Keratinocyte (primary cell): ENCODE measurements at regions not wholly inside any gene's neighbourhood (a gene's known extent, or its start where the extent isn't known, plus 50 kb on each side); places are given as distances from the start of the nearest gene placed in this dataset.

Source experiments
- DNase-seq: peaks from one replicate; pipeline ENCODE4 v3.0.0-alpha.2; 2011; ENCODE audit warnings: low read depth, missing footprints, low spot score
- FAIRE-seq: peaks from 2 replicates; lab custom pipeline; 2011; peaks lifted over from hg19 to GRCh38; lab: Jason Lieb, UNC
- H2AFZ ChIP-seq: 2 replicates; pipeline ENCODE4 v1.6.0; 2012; ENCODE audit warnings: low read length, control low read depth, inconsistent platforms; ENCODE audit not compliant: control insufficient read depth
- H3K27ac ChIP-seq: 2 replicates; pipeline ENCODE4 v1.5.1; 2011; ENCODE audit warnings: low read length; ENCODE audit not compliant: control insufficient read depth, insufficient read depth
- H3K27me3 ChIP-seq: 3 replicates; pipeline ENCODE4 v1.6.0; 2011; ENCODE audit warnings: low read length; ENCODE audit not compliant: control insufficient read depth, insufficient read depth; ENCODE audit errors: extremely low read depth
- H3K36me3 ChIP-seq, 2 experiments: 2 replicates in 1 of 2; 3 replicates in 1 of 2; pipeline ENCODE4 v1.5.1; 2011; ENCODE audit warnings: low read length in 2 of 2, mild to moderate bottlenecking in 1 of 2; ENCODE audit not compliant: control insufficient read depth in 2 of 2, insufficient read depth in 2 of 2; ENCODE audit errors: extremely low read depth in 1 of 2
- H3K4me1 ChIP-seq: 3 replicates; pipeline ENCODE4 v1.5.1; 2011; ENCODE audit warnings: low read length; ENCODE audit not compliant: control insufficient read depth, insufficient read depth; ENCODE audit errors: extremely low read depth
- H3K4me2 ChIP-seq: 3 replicates; pipeline ENCODE4 v1.6.0; 2011; ENCODE audit warnings: low read depth, low read length; ENCODE audit not compliant: control insufficient read depth, insufficient read depth; ENCODE audit errors: extremely low read depth
- H3K4me3 ChIP-seq, 3 experiments: fragments of 200-600 bp in 1 of 3; sonication (generic) in 1 of 3; 2 replicates in 2 of 3; 3 replicates in 1 of 3; pipeline ENCODE4 v1.5.1; 2011 to 2016; ENCODE audit warnings: low read length in 3 of 3, mild to moderate bottlenecking in 3 of 3, control low read depth in 2 of 3, inconsistent platforms in 1 of 3, low read depth in 1 of 3, mixed read lengths in 1 of 3, mixed run types in 1 of 3, moderate library complexity in 1 of 3; ENCODE audit not compliant: control insufficient read depth in 2 of 3, insufficient read depth in 2 of 3; ENCODE audit errors: extremely low read depth in 1 of 3
- H3K79me2 ChIP-seq: 2 replicates; pipeline ENCODE4 v1.6.0; 2012; ENCODE audit warnings: low read length; ENCODE audit not compliant: control insufficient read depth, insufficient read depth
- H3K9ac ChIP-seq: 3 replicates; pipeline ENCODE4 v1.6.0; 2011; ENCODE audit warnings: low read length; ENCODE audit not compliant: control insufficient read depth, insufficient read depth; ENCODE audit errors: extremely low read depth
- H3K9me1 ChIP-seq: 3 replicates; pipeline ENCODE4 v1.6.0; 2011; ENCODE audit warnings: low read length; ENCODE audit not compliant: control insufficient read depth, insufficient read depth; ENCODE audit errors: extremely low read depth
- H3K9me3 ChIP-seq: 2 replicates; pipeline ENCODE4 v1.5.1; 2012; ENCODE audit warnings: low read depth, low read length; ENCODE audit not compliant: control insufficient read depth
- H4K20me1 ChIP-seq: 3 replicates; pipeline ENCODE4 v1.6.0; 2011; ENCODE audit warnings: low read length; ENCODE audit not compliant: control insufficient read depth, insufficient read depth; ENCODE audit errors: extremely low read depth
- CTCF ChIP-seq, 3 experiments: IDR thresholded peaks in 1 of 3; conservative IDR thresholded peaks in 1 of 3; optimal IDR thresholded peaks in 1 of 3; 2 replicates in 2 of 3; 3 replicates in 1 of 3; pipeline versions ENCODE3 to v1.5.1; 2011; ENCODE audit warnings: low read length in 3 of 3, mild to moderate bottlenecking in 3 of 3, moderate library complexity in 2 of 3, control low read depth in 1 of 3, inconsistent platforms in 1 of 3; ENCODE audit not compliant: insufficient read depth in 2 of 3; ENCODE audit errors: extremely low read depth in 1 of 3
- EZH2 ChIP-seq: IDR thresholded peaks from one replicate; pipeline ENCODE4 v1.6.1; 2012; ENCODE audit warnings: inconsistent platforms, mild to moderate bottlenecking, low read length, moderate library complexity
- dilution Hi-C: fragments of 300-500 bp; cut with MboI; formaldehyde crosslinking; loops from one replicate; pipeline ENCODE4 v1.7.0; 2020; ENCODE audit warnings: low sequenced_read_pairs; ENCODE audit not compliant: extremely low pct_ligation_motif_present

- Histone ChIP-seq H3K9me3 (no peaks in the 10 kb centered on the region), H3K27ac (no peak overlapping the region), H3K4me3 (no peak overlapping the region), H3K4me2 (no peak overlapping the region), H2AFZ (no peak overlapping the region), H3K36me3 (no peaks in the 10 kb centered on the region), H3K4me1 (no peaks in the 10 kb centered on the region), H3K9me1 (no peaks in the 10 kb centered on the region), H3K27me3 (no peaks in the 10 kb centered on the region), H4K20me1 (no peaks in the 10 kb centered on the region), H3K9ac (no peak overlapping the region), H3K79me2 (no peaks in the 10 kb centered on the region)
- dilution Hi-C loops = no loop called here
- FAIRE-seq = no peak
- TF ChIP-seq CTCF (optimal IDR thresholded peaks at IDR 0.05 in 1 of 3, IDR thresholded peaks at IDR 0.05 in 1 of 3, conservative IDR thresholded peaks at IDR 0.05 in 1 of 3; ENCODE audit: extremely low read depth in 1 of 3, insufficient read depth in 2 of 3, low read length in 3 of 3) (no peak), EZH2 (no peak)
- DNase-seq = no peak
Measured at GRCh38 chr22:47612311-47612910, 850.0 kb downstream of the TBC1D22A start.

- Histone ChIP-seq H3K27me3 (no peaks in the 10 kb centered on the region), H3K4me2 (no peak overlapping the region), H3K36me3 (no peaks in the 10 kb centered on the region), H2AFZ (no peak overlapping the region), H4K20me1 (no peaks in the 10 kb centered on the region), H3K9me3 (no peaks in the 10 kb centered on the region), H3K9me1 (no peaks in the 10 kb centered on the region), H3K27ac (no peak overlapping the region), H3K4me1 (no peaks in the 10 kb centered on the region), H3K79me2 (no peaks in the 10 kb centered on the region), H3K9ac (no peak overlapping the region), H3K4me3 (no peak overlapping the region)
- no peak for DNase-seq
- TF ChIP-seq CTCF (optimal IDR thresholded peaks at IDR 0.05 in 1 of 3, IDR thresholded peaks at IDR 0.05 in 1 of 3, conservative IDR thresholded peaks at IDR 0.05 in 1 of 3; ENCODE audit: extremely low read depth in 1 of 3, insufficient read depth in 2 of 3, low read length in 3 of 3) = no peak
- no peak for TF ChIP-seq EZH2
- FAIRE-seq = no peak
- dilution Hi-C loops = no loop called here
Measured at GRCh38 chr22:47610764-47611163, 848.3 kb downstream of the TBC1D22A start.
